Fibroblast of mammary gland (primary cell): ENCODE measurements at regions not wholly inside any gene's neighbourhood (a gene's known extent, or its start where the extent isn't known, plus 50 kb on each side); places are given as distances from the start of the nearest gene placed in this dataset.

Source experiments
- DNase-seq: peaks from one replicate; pipeline ENCODE4 v3.0.0-alpha.2; 2010; ENCODE audit warnings: low read depth
- H3K4me3 ChIP-seq: 2 replicates; pipeline ENCODE4 v1.5.1; 2011; ENCODE audit warnings: low read depth, mild to moderate bottlenecking, low read length, moderate library complexity; ENCODE audit not compliant: control insufficient read depth
- TF ChIP-seq, protein P1 (sequence below): conservative IDR thresholded peaks from 2 replicates; pipeline ENCODE4 v1.5.1; 2011; ENCODE audit warnings: low read depth, low read length, inconsistent platforms; ENCODE audit not compliant: control insufficient read depth, insufficient read depth

DNA sequence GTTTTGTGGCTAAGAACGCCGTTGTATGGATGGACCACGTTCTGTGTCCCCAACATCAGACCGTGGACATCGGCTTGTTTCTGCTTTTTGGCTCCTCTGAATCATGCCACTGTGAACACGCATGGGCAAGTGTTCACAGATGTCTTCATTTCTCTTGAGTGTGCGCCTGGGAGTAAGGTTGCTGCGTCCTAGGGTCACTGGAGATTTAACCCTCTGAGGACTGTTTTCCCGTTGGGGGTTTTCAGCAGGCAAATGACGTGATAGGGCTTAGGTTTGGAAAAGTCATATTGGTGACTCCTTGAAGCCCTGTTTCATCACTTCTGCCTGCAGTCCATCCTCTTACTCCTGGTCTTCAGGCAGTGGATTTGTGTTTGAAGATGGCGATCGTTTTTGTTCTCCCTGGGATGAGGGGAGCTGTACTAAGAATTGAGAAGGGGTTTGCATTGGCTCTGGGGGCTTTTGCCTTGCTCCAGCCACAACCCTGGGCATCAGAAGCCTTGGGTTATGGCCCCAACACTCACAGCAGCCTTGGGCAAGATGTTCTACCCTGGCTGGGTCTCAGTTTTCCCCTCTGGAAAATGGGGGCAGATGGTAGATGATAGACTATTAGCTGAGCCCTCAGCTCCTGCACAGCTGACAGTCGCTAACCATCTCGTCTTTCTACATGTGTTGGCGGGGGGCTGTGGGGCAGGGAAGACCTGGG lies 67.2 kb upstream of the CIBAR2 start:
- H3K4me3 ChIP-seq = no peak overlapping the region
- TF ChIP-seq, protein P1, sequence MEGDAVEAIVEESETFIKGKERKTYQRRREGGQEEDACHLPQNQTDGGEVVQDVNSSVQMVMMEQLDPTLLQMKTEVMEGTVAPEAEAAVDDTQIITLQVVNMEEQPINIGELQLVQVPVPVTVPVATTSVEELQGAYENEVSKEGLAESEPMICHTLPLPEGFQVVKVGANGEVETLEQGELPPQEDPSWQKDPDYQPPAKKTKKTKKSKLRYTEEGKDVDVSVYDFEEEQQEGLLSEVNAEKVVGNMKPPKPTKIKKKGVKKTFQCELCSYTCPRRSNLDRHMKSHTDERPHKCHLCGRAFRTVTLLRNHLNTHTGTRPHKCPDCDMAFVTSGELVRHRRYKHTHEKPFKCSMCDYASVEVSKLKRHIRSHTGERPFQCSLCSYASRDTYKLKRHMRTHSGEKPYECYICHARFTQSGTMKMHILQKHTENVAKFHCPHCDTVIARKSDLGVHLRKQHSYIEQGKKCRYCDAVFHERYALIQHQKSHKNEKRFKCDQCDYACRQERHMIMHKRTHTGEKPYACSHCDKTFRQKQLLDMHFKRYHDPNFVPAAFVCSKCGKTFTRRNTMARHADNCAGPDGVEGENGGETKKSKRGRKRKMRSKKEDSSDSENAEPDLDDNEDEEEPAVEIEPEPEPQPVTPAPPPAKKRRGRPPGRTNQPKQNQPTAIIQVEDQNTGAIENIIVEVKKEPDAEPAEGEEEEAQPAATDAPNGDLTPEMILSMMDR = no peak
- no peak for DNase-seq

DNA sequence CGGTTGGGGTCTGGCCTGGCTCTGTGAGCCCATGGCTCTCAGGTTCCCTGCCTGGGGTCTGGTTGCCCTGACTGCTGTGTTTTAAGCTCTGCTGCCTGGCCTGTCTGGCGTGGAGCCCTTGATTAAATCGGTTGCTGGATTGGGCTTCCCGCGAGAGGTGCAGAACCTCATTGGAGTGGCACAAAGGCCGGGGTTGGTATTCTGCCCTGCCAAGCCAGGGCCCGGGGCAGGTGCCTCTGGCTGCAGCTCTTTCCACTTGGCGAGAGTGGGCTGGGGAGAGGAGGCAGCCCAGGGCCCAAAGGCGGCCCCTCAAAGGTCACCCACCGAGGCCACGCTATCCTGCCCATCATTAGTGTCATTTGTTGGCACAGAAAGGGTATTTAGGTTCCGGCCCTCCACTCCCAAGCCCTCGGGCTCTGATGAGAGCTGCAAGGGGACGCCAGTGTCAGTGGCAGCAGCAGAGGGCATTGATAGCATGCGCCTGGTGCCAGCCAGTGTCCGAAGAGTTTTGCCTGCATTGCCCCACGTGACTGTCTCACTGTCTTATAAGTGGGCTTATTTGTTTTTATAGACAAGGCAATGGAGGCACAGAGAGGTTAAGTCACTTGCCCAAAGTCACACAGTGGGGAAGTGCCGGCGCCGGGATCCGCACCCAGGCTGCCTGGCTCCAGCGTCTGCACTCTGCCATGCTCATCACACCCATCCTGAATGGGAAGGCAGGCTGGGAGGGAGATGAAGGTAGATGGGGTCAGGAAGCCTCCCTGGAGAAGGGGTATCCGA lies 68.0 kb upstream of the CIBAR2 start:
- TF ChIP-seq, protein P1 = no peak
- DNase-seq = no peak

DNA sequence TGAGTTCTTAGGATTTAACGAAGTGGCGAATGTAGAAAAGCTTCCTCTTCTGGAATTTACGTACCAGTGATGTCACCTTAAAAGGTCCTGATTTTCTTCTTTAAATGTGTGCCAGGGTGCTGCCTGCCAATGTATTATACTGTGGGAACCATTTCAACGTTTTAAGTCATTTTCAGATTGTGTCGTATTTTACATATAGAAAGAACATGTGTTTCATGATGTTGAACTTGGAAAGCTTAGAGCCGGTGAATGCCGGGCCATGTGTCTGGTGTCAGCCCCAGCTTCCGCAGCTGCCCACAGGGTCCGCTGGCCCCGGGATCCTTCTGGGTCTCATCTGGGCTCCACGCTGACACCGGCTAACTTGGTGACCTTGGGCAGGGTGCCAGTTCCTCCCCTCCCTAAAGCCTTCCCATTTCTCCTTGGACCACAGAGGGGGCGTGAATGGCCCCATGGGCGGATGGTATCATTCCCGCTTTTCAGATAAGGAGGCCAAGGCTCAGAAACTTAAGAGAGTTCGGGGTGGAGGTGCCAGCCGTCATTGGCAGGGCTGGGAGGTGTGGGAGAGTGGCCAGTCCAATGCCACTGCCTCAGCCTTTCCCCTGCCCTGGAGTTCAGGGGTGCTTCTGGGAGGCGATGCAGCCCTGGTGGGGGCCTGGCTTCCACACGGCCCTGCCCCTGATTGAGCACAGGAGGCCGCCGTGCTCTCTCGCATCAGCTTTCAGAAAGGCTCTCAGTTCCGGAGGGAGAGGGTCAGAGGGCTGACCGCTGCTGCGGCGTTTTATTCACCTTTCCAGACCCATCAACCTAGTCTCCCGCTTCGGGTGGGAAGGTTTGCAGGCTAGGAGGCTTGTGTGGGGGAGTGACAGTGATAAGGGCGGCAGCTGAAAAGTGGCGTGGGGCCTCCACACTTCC lies 68.8 kb upstream of the CIBAR2 start:
- no peak for DNase-seq
- TF ChIP-seq, protein P1 = no peak

More for the DNA sequence above, 68.0 kb upstream of the CIBAR2 start:
- no peak overlapping the region for H3K4me3 ChIP-seq

DNA sequence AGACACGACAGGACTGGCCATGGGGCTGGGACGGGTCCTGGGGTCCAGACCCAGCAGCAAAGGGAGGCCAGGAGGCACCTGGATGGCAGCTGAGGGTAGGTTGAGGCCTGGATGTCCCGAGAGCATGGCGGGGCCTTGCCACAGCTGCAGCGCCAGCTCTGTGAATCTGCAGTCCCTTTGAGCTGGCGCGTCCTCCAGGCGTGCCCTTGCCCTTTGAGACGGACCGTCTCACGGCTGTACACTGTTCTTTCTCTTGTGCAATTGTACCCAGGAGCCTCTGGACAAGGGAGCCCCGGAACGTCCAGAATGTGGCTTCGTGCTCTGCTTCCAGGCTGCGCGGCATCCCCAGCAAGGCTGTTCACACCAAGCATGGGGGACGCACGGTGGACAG lies 69.5 kb upstream of the CIBAR2 start:
- H3K4me3 ChIP-seq = no peak overlapping the region
- no peak for DNase-seq
- TF ChIP-seq, protein P1 = no peak

More for the DNA sequence above, 68.8 kb upstream of the CIBAR2 start:
- no peak overlapping the region for H3K4me3 ChIP-seq

DNA sequence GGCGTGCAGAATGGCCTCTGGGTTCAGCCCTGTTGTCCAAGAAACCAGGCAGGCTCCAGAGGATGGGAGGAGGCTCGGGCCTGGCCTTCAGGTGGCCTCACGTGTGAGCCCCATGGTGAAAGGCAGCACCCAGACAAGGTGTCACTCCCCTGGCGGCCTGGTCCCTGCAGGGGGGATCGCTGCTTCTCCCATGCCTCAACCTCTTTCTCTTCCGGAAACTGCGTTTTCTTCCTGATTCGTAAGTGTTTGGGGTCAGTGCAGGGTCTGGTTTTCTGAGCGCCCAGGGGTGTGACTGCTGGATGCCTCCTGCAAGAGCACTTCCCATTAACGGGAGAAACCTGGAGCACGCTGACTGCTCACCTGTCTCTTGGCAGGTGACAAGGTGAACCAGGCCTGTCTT lies 70.0 kb upstream of the CIBAR2 start:
- TF ChIP-seq, protein P1 = no peak
- H3K4me3 ChIP-seq = no peak overlapping the region
- DNase-seq = no peak

DNA sequence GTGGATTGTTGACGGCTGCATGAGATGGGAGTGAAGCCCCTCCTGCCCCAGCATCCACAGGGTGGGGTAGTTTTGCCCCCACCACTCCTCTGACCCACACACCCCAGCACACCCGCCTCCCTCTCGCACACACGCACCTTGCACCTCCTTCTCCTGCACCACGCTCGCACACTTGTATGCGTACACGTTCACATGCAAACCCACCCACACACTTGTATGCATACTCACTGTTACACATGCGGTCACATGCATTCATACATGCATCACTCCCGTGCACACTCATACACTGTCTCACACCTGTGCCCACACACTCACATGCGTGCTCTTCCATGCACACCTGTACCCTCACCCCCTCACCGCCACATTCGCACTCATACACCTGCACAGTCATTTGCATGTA lies 70.5 kb upstream of the CIBAR2 start:
- TF ChIP-seq, protein P1 = no peak
- DNase-seq = no peak
- no peak overlapping the region for H3K4me3 ChIP-seq
